Fibroblast of pulmonary artery (primary cell): ENCODE measurements at regions not wholly inside any gene's neighbourhood (a gene's known extent, or its start where the extent isn't known, plus 50 kb on each side); places are given as distances from the start of the nearest gene placed in this dataset.

Source experiments
- DNase-seq: peaks from one replicate; pipeline ENCODE4 v3.0.0-alpha.2; 2010; ENCODE audit warnings: low read depth
- H3K4me3 ChIP-seq: replicated peaks from 2 replicates; pipeline ENCODE4 v1.5.1; 2011; ENCODE audit warnings: low read depth, mild to moderate bottlenecking, control low read depth, low read length, moderate library complexity
- TF ChIP-seq, protein P1 (sequence below): IDR thresholded peaks from 2 replicates; pipeline ENCODE4 v1.5.1; 2011; ENCODE audit warnings: mild to moderate bottlenecking, control low read depth, low read length, inconsistent platforms; ENCODE audit errors: missing control alignments

DNA sequence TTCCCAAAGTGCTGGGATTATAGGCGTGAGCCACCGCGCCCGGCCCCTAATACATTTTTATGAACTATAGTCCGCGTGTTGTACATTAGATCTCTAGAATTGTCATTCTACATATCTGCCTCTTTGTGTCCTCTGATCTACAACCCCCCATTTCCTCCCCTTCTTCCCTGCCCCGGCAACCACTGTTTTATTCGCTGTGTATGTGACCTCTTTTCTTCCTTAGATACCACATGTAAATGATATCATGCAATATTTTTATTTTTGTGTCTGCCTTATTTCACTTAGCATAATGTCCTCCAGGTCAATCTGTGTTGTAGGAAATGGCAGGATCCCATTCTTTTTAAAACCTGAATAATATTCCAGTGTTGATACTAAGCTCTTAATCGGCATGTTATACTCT is 99.5 kb upstream of the NRIP1 start:
- no peak overlapping the region for H3K4me3 ChIP-seq
- no peak for DNase-seq
- TF ChIP-seq, protein P1, sequence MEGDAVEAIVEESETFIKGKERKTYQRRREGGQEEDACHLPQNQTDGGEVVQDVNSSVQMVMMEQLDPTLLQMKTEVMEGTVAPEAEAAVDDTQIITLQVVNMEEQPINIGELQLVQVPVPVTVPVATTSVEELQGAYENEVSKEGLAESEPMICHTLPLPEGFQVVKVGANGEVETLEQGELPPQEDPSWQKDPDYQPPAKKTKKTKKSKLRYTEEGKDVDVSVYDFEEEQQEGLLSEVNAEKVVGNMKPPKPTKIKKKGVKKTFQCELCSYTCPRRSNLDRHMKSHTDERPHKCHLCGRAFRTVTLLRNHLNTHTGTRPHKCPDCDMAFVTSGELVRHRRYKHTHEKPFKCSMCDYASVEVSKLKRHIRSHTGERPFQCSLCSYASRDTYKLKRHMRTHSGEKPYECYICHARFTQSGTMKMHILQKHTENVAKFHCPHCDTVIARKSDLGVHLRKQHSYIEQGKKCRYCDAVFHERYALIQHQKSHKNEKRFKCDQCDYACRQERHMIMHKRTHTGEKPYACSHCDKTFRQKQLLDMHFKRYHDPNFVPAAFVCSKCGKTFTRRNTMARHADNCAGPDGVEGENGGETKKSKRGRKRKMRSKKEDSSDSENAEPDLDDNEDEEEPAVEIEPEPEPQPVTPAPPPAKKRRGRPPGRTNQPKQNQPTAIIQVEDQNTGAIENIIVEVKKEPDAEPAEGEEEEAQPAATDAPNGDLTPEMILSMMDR: no peak

DNA sequence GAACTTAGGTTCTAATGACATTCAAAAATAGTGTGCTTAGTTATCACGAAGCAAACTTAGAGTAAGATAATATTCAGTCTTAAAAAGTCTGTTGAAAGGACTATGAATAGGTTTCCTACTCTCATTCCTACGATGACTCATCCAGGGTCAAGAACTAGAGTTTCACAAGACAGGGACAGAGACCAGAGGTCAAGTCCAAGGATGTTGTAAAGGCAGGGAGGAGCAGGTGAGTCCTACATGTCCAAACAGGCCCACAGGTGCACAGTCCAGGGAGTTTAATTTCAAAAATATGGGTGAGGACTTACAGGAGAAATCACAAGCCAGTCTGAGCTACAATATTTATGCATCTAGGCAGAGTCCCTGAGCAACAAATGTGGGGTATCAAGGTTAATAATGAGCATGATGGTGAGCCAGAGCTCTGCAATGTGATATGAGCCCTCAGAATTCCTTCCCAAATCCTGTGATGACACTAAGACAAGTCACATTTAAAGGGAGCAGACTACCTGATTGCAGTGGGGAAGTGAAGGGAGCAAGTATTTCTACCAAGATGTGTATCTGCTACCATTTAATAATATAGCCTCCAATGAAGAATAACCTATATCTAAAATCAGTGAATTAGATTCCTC is 100.0 kb upstream of the NRIP1 start:
- H3K4me3 ChIP-seq: no peak overlapping the region
- peak; percentile 24 for DNase-seq
- TF ChIP-seq, protein P1: no peak

DNA sequence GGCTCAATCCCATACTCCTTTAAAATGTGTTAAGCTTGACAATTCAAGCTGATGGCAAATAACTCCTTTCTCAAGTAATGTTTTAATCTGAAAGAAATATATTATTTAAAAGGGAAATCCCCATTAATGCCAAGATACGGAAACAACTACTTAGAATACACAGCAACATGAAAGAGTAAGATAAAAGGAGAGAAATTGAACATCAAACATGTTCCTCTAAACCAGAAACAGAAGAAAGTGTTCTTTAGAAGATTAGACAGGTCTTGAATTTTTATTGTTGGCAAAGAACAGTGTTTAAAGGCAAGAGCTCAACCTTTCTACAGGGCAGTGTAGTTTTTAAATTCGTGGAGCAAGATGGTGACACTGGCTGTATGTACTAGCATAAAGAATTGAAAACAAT is 105.8 kb upstream of the NRIP1 start:
- TF ChIP-seq, protein P1: no peak
- DNase-seq: no peak
- H3K4me3 ChIP-seq: no peak overlapping the region

DNA sequence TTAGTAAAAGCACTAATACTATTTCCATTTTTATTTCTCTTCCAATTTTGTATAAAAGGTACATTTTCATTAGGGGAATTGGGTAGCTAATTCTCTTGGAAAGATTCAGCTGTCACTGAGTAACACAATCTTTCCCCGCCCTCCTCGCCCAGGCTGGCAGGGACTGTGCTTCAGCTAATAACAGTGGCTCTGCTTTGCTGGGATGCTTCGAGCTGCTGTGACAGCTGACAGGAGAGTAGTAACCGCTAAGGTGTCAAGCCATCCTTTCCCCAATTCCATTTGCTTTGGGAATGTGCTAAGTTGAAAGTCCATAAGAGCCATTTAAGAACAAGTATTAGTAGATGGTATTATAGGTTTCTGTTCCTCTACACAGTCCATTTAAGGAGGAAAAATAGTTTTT is 106.7 kb upstream of the NRIP1 start:
- TF ChIP-seq, protein P1: no peak
- no peak for DNase-seq
- H3K4me3 ChIP-seq: no peak overlapping the region

DNA sequence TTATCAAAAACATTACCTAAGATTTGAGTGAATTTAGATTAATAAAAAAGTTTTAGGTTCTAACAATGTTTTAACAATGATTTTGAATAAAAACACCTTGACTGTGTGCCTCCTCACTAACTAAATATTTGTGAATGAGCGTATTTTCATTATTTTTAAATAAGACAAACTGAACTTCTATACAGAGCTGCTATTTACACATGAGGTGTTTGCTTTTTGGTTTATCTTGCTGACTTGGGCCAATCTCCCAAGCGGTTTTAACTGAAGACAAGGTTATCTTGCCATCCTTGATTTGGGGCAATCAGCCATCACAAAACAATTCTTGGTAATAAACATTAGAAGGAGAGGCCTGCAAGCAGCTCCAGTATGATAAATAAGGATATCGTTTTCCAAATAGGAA is 108.2 kb upstream of the NRIP1 start:
- no peak overlapping the region for H3K4me3 ChIP-seq
- DNase-seq: no peak
- TF ChIP-seq, protein P1: no peak

DNA sequence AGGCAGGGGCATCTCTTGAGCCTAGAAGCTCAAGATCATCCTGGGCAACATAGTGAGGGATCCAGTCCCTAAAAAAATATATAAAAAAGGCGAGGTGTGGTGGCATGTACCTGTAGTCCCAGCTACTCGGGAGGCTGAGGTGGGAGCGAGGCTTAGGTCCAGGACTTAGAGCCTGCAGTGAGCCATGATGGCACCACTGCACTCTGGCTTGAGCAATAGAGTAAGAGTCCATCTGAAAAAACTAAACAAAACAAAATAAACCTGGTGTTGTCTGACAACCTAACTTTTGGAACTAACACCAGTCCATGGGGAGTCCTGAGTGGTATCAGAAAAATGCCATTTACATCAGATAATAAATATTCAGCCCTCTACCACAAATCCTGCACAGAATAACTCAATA is 110.1 kb upstream of the NRIP1 start:
- H3K4me3 ChIP-seq: no peak overlapping the region
- DNase-seq: no peak
- TF ChIP-seq, protein P1: no peak

DNA sequence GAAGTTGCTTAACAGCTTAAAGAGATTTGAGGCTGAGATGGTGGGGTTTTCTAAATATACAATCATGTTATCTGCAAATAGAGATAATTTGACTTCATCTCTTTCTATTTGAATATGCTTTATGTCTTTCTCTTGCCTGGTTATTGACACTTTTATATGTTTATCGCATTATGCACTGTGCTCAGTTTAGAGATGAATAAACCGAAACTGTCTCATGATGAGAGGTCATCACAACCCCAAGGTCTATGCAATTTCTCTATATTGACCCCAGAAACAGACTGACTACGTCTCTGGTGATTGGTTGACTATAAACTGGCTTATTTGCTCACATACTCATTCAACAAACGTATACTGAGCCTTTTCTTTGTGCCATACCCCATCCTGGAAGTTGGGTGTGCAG is 117.9 kb upstream of the NRIP1 start:
- TF ChIP-seq, protein P1: no peak
- no peak overlapping the region for H3K4me3 ChIP-seq
- DNase-seq: no peak
